ENCODE measurements at regions not wholly inside any gene's neighbourhood (a gene's known extent, or its start where the extent isn't known, plus 50 kb on each side); places are given as distances from the start of the nearest gene placed in this dataset.

GRCh38 chr13:40329781-40330485, 336.5 kb downstream of the FOXO1 start:
- no peak for TF ChIP-seq CTCF (IDR thresholded peaks at IDR 0.05; ENCODE audit: poor library complexity)
- no peak for TF ChIP-seq EZH2phosphoT487 (IDR thresholded peaks at IDR 0.05; ENCODE audit: low read depth, severe bottlenecking, unreplicated experiment)
